ENCODE measurements at regions not wholly inside any gene's neighbourhood (a gene's known extent, or its start where the extent isn't known, plus 50 kb on each side); places are given as distances from the start of the nearest gene placed in this dataset.
"Not testable (repeated sequence)": the region's sequence is repeated elsewhere in the genome, so short reads cannot be mapped to it uniquely, and the experiment has no call there.

- TF ChIP-seq CTCF (IDR thresholded peaks at IDR 0.05; ENCODE audit: extremely low read depth, missing control alignments), result no peak
- no peak for DNase-seq (ENCODE audit: low spot score)
Observed at GRCh38 chr15:79561982-79562381, 129.8 kb downstream of the MINAR1 start.

GRCh38 chr15:79562403-79562815 is 130.3 kb downstream of the MINAR1 start:
- no peak for DNase-seq (ENCODE audit: low spot score)
- TF ChIP-seq CTCF (IDR thresholded peaks at IDR 0.05; ENCODE audit: extremely low read depth, missing control alignments), result no peak

GRCh38 chr15:79562899-79563298 is 130.8 kb downstream of the MINAR1 start:
- no peak for DNase-seq (ENCODE audit: low spot score)
- no peak for TF ChIP-seq CTCF (IDR thresholded peaks at IDR 0.05; ENCODE audit: extremely low read depth, missing control alignments)

- DNase-seq (ENCODE audit: low spot score), result no peak
- TF ChIP-seq CTCF (IDR thresholded peaks at IDR 0.05; ENCODE audit: extremely low read depth, missing control alignments), result no peak
Observed at GRCh38 chr15:79570004-79570403, 137.9 kb downstream of the MINAR1 start.

GRCh38 chr15:79572691-79573404 is 140.7 kb downstream of the MINAR1 start:
- TF ChIP-seq CTCF (IDR thresholded peaks at IDR 0.05; ENCODE audit: extremely low read depth, missing control alignments), result no peak
- no peak for DNase-seq (ENCODE audit: low spot score)

- DNase-seq (ENCODE audit: low spot score), result not testable (repeated sequence)
Observed at GRCh38 chr15:79574431-79575273, 142.5 kb downstream of the MINAR1 start.

- no peak for TF ChIP-seq CTCF (IDR thresholded peaks at IDR 0.05; ENCODE audit: extremely low read depth, missing control alignments)
- no peak for DNase-seq (ENCODE audit: low spot score)
Observed at GRCh38 chr15:79582650-79583049, 150.5 kb downstream of the MINAR1 start.

All from GM20000 (cell line).